Naive thymus-derived CD4-positive, alpha-beta T cell (primary cell): ENCODE measurements at regions not wholly inside any gene's neighbourhood (a gene's known extent, or its start where the extent isn't known, plus 50 kb on each side); places are given as distances from the start of the nearest gene placed in this dataset.

Source experiments
- ATAC-seq: fragments of 150-1000 bp; cut with Tn5 transposase; 2 replicates; pipeline ENCODE4 v1.10.0; 2021; ENCODE audit warnings: mild to moderate bottlenecking, moderate library complexity
- CTCF ChIA-PET: fragments of 350-600 bp; sonication (Branson Sonifier 250); formaldehyde crosslinking; loops from one replicate; lab custom pipeline; 2021; ENCODE audit warnings: antibody characterized with exemption; lab: Charles Lee
- POLR2A ChIA-PET: fragments of 350-600 bp; sonication (Branson Sonifier 250); formaldehyde crosslinking; loops from one replicate; lab custom pipeline; 2021; ENCODE audit warnings: antibody characterized with exemption, inconsistent platforms; lab: Charles Lee
- DNase-seq, 9 donors: peaks; one replicate each; pipeline versions ENCODE4 v3.0.0 to v3.0.0-alpha.2; 2020 to 2022; ENCODE audit warnings: mixed read lengths in 1 of 9
- H3K27ac ChIP-seq: one replicate; pipeline ENCODE4 v1.7.0; 2013; ENCODE audit warnings: mild to moderate bottlenecking, low read depth, low read length, moderate library complexity
- H3K27me3 ChIP-seq, 2 donors: one replicate each; pipeline ENCODE4 v1.7.0; 2013; ENCODE audit warnings: low read length in 2 of 2, mild to moderate bottlenecking in 2 of 2, moderate library complexity in 2 of 2; ENCODE audit not compliant: control insufficient read depth in 2 of 2, insufficient read depth in 2 of 2
- H3K36me3 ChIP-seq, 3 experiments: 1 replicate in 2 of 3; 2 replicates in 1 of 3; pipeline ENCODE4 v1.7.0; 2013; ENCODE audit warnings: low read length in 3 of 3, mild to moderate bottlenecking in 3 of 3, moderate library complexity in 1 of 3; ENCODE audit not compliant: insufficient read depth in 3 of 3, control insufficient read depth in 2 of 3
- H3K4me1 ChIP-seq, 2 donors: one replicate each; pipeline ENCODE4 v1.7.0; 2013; ENCODE audit warnings: low read length in 2 of 2, mild to moderate bottlenecking in 2 of 2, moderate library complexity in 1 of 2; ENCODE audit not compliant: control insufficient read depth in 2 of 2, insufficient read depth in 2 of 2
- H3K4me3 ChIP-seq: 2 replicates; pipeline ENCODE4 v1.7.0; 2013; ENCODE audit warnings: mild to moderate bottlenecking, low read length
- H3K9me3 ChIP-seq, 3 experiments: 1 replicate in 2 of 3; 2 replicates in 1 of 3; pipeline ENCODE4 v1.7.0; 2013; ENCODE audit warnings: low read length in 3 of 3; ENCODE audit not compliant: control insufficient read depth in 2 of 3
- H3K27ac Mint-ChIP-seq, 9 donors: one replicate each; pipeline ENCODE4 v1.8.0; 2020 to 2022; ENCODE audit warnings: mixed read lengths in 9 of 9, mild to moderate bottlenecking in 8 of 9, moderate library complexity in 5 of 9, inconsistent platforms in 2 of 9
- H3K27me3 Mint-ChIP-seq, 5 donors: one replicate each; pipeline ENCODE4 v1.8.0; 2021 to 2022; ENCODE audit warnings: mixed read lengths in 5 of 5, mild to moderate bottlenecking in 1 of 5
- H3K36me3 Mint-ChIP-seq, 5 donors: one replicate each; pipeline ENCODE4 v1.8.0; 2020 to 2022; ENCODE audit warnings: mixed read lengths in 5 of 5, mild to moderate bottlenecking in 3 of 5, inconsistent platforms in 1 of 5
- H3K4me1 Mint-ChIP-seq, 7 donors: one replicate each; pipeline ENCODE4 v1.8.0; 2020 to 2022; ENCODE audit warnings: mixed read lengths in 7 of 7, mild to moderate bottlenecking in 3 of 7, inconsistent platforms in 1 of 7
- H3K4me3 Mint-ChIP-seq, 10 donors: one replicate each; pipeline ENCODE4 v1.8.0; 2020 to 2022; ENCODE audit warnings: mild to moderate bottlenecking in 10 of 10, mixed read lengths in 10 of 10, moderate library complexity in 6 of 10, inconsistent platforms in 2 of 10
- H3K9me3 Mint-ChIP-seq, 11 donors: one replicate each; pipeline ENCODE4 v1.8.0; 2020 to 2022; ENCODE audit warnings: mixed read lengths in 11 of 11, mild to moderate bottlenecking in 4 of 11, inconsistent platforms in 1 of 11, moderate library complexity in 1 of 11
- intact Hi-C, 2 donors: fragments of 100-400 bp; cut with micrococcal nuclease; formaldehyde crosslinking; loops; one replicate each; pipeline ENCODE4 v1.15.1; 2023

GRCh38 chr20:48335308-48336050, 492.3 kb downstream of the PREX1 start:
- ChIA-PET POLR2A (no interaction called here), CTCF (no interaction called here)
- H3K4me1 Mint-ChIP-seq: no peaks in the 10 kb centered on the region
- intact Hi-C loops: no loop called here
- Histone ChIP-seq H3K4me1 (no peaks in the 10 kb centered on the region), H3K4me3 (no peak overlapping the region), H3K36me3 (no peaks in the 10 kb centered on the region), H3K27ac (no peak overlapping the region), H3K27me3 (peaks cover 0 to 3% of the 10 kb centered on the region in 2 donors), H3K9me3 (no peaks in the 10 kb centered on the region)
- peaks cover 16 to 39% (median 29%) of the 10 kb centered on the region in 5 donors for H3K27me3 Mint-ChIP-seq
- H3K9me3 Mint-ChIP-seq: peaks cover 0 to 4% (median 0%) of the 10 kb centered on the region in 11 donors
- ATAC-seq (no peak), DNase-seq (no peak)
- H3K27ac Mint-ChIP-seq: no peak overlapping the region
- no peak overlapping the region for H3K4me3 Mint-ChIP-seq
- no peaks in the 10 kb centered on the region for H3K36me3 Mint-ChIP-seq

DNA sequence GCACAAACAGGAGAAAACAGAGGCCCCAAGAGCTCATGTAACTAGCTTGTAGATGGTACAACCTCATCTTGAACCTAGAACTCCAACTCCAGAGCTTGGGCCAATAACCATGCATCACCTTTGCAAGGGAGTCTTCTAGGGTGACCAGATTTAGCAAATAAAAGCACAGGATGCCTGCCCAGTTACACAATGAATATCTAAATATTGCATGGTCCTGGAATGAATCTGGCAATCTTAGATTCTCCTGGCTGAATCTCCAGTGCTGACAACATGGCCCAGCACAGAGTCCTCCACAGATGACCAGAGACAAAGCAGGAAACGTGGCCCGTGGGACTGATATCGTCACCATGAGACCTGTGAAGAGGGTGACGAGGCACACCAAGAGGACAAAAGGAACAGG, 494.1 kb downstream of the PREX1 start:
- ChIA-PET CTCF (no interaction called here), POLR2A (no interaction called here)
- H3K4me1 ChIP-seq: no peaks in the 10 kb centered on the region
- intact Hi-C loops: no loop called here
- Mint-ChIP-seq H3K9me3 (peaks cover 0 to 4% (median 0%) of the 10 kb centered on the region in 11 donors), H3K4me1 (no peaks in the 10 kb centered on the region), H3K36me3 (no peaks in the 10 kb centered on the region), H3K4me3 (no peak overlapping the region), H3K27ac (no peak overlapping the region), H3K27me3 (peaks cover 13 to 39% (median 30%) of the 10 kb centered on the region in 5 donors)
- H3K4me3 ChIP-seq: no peak overlapping the region
- ATAC-seq (no peak), DNase-seq (no peak)
- peaks cover 0 to 3% of the 10 kb centered on the region in 2 donors for H3K27me3 ChIP-seq
- no peak overlapping the region for H3K27ac ChIP-seq
- H3K36me3 ChIP-seq: no peaks in the 10 kb centered on the region
- no peaks in the 10 kb centered on the region for H3K9me3 ChIP-seq

DNA sequence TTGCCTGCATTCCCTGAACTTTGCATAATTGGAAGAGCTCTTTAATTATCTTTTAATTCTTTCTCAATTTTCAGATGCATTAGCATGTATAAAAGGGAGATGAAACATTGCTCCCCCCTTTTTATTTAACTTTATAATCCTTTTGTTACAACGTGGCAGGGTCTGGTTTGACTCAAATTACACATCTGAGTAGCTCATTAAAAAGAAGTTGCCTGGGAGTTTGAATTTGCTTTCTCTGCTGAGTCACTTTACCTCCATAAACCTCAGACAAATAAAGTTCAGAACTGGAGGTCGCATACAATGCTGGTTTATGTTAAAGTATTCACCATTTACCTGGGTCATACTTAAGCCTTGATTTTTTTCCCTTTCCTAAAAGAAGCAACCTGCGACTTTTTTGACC, 495.2 kb downstream of the PREX1 start:
- H3K27me3 Mint-ChIP-seq: peaks cover 16 to 50% (median 37%) of the 10 kb centered on the region in 5 donors

GRCh38 chr20:48331518-48332286, 496.1 kb downstream of the PREX1 start:
- Mint-ChIP-seq H3K9me3 (no peaks in the 10 kb centered on the region), H3K27ac (no peak overlapping the region), H3K4me1 (no peaks in the 10 kb centered on the region), H3K4me3 (no peak overlapping the region), H3K36me3 (no peaks in the 10 kb centered on the region), H3K27me3 (peaks cover 13 to 42% (median 33%) of the 10 kb centered on the region in 5 donors)
- intact Hi-C loops: loop anchor here in 1 of 2 donors (2.0 kb wide), 1 partner anchor 607 kb away; no protein-coding TSS in a partner anchor
- DNase-seq (no peak), ATAC-seq (no peak)
- no peaks in the 10 kb centered on the region for H3K4me1 ChIP-seq
- no peak overlapping the region for H3K27ac ChIP-seq
- ChIA-PET CTCF (no interaction called here), POLR2A (no interaction called here)
- no peaks in the 10 kb centered on the region for H3K9me3 ChIP-seq
- peaks cover 0 to 3% of the 10 kb centered on the region in 2 donors for H3K27me3 ChIP-seq
- no peak overlapping the region for H3K4me3 ChIP-seq
- no peaks in the 10 kb centered on the region for H3K36me3 ChIP-seq

More for the DNA sequence above, 495.2 kb downstream of the PREX1 start:
- intact Hi-C loops: no loop called here
- Histone ChIP-seq H3K27me3 (peaks cover 0 to 3% of the 10 kb centered on the region in 2 donors), H3K27ac (no peak overlapping the region), H3K4me1 (no peaks in the 10 kb centered on the region), H3K4me3 (no peak overlapping the region), H3K36me3 (no peaks in the 10 kb centered on the region), H3K9me3 (no peaks in the 10 kb centered on the region)
- Mint-ChIP-seq H3K9me3 (peaks cover 0 to 4% (median 0%) of the 10 kb centered on the region in 11 donors), H3K4me3 (no peak overlapping the region), H3K36me3 (no peaks in the 10 kb centered on the region), H3K27ac (no peak overlapping the region), H3K4me1 (no peaks in the 10 kb centered on the region)
- no peak for DNase-seq
- ChIA-PET POLR2A (no interaction called here), CTCF (no interaction called here)
- no peak for ATAC-seq

- Histone ChIP-seq H3K4me1 (no peaks in the 10 kb centered on the region), H3K27me3 (peaks cover 0 to 3% of the 10 kb centered on the region in 2 donors), H3K4me3 (no peak overlapping the region), H3K27ac (no peak overlapping the region), H3K9me3 (no peaks in the 10 kb centered on the region), H3K36me3 (no peaks in the 10 kb centered on the region)
- Mint-ChIP-seq H3K9me3 (no peaks in the 10 kb centered on the region), H3K27me3 (peaks cover 9 to 40% (median 24%) of the 10 kb centered on the region in 5 donors), H3K27ac (no peak overlapping the region), H3K4me3 (no peak overlapping the region), H3K36me3 (no peaks in the 10 kb centered on the region), H3K4me1 (no peaks in the 10 kb centered on the region)
- ATAC-seq (no peak), DNase-seq (no peak)
- CTCF ChIA-PET: interaction anchor here (0.7 kb wide), 2 partner anchors 291 to 604 kb away, joined by 3 read pairs; no protein-coding TSS in a partner anchor
- POLR2A ChIA-PET: no interaction called here
- intact Hi-C loops: loop anchor here in 1 of 2 donors (2.0 kb wide), 1 partner anchor 605 kb away; no protein-coding TSS in a partner anchor
These were observed 497.8 kb downstream of the PREX1 start for GRCh38 chr20:48329676-48330664.

DNA sequence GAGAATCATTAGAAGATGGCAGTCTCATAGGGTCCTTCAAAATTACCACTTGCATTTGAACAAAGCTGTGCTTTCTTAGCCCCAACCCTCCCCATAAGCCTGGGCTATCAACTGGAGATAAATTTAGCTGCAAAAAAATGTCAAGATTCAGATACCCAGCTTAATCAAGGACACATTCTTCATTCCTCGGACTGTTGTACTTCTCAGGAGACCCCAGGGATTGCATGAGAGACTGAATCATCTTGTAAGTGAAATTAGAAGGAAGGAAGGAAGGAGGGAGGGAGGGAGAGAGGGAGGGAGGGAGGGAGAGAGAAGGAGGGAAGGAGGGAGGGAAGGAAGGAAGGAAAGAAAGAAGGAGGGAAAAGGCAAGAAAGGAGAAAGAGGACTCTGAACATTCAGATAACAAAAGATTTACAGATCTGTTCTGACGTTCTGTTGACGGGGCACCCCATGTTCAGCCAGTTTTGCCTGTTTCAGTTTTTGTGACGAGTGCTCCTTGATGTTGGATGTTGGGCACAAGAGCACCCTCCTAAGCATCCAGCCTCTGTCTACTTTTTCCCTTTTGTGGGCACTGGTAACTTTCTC, 498.7 kb downstream of the PREX1 start:
- H3K9me3 Mint-ChIP-seq: no peaks in the 10 kb centered on the region
- Histone ChIP-seq H3K27ac (no peak overlapping the region), H3K4me1 (no peaks in the 10 kb centered on the region), H3K9me3 (no peaks in the 10 kb centered on the region), H3K27me3 (peaks cover 0 to 3% of the 10 kb centered on the region in 2 donors), H3K36me3 (no peaks in the 10 kb centered on the region), H3K4me3 (no peak overlapping the region)
- ChIA-PET POLR2A (no interaction called here), CTCF (interaction anchor here (0.7 kb wide), 1 partner anchor 603 kb away, joined by 3 read pairs; no protein-coding TSS in a partner anchor)
- intact Hi-C loops: no loop called here
- no peaks in the 10 kb centered on the region for H3K36me3 Mint-ChIP-seq
- no peak overlapping the region for H3K4me3 Mint-ChIP-seq
- no peaks in the 10 kb centered on the region for H3K4me1 Mint-ChIP-seq
- DNase-seq: no peak
- H3K27me3 Mint-ChIP-seq: peaks cover 9 to 42% (median 23%) of the 10 kb centered on the region in 5 donors
- H3K27ac Mint-ChIP-seq: no peak overlapping the region
- ATAC-seq: no peak
